GM18498 (cell line): ENCODE measurements at regions not wholly inside any gene's neighbourhood (a gene's known extent, or its start where the extent isn't known, plus 50 kb on each side); places are given as distances from the start of the nearest gene placed in this dataset.
"Not testable (repeated sequence)": the region's sequence is repeated elsewhere in the genome, so short reads cannot be mapped to it uniquely, and the experiment has no call there.

ENCODE experiments used
- ATAC-seq: cut with Tn5 transposase; IDR thresholded peaks from one replicate; pipeline ENCODE4 v1.9.1; 2021; ENCODE audit warnings: mild to moderate bottlenecking, moderate library complexity; ENCODE audit not compliant: unreplicated experiment

GRCh38 chr1:57623039-57623790 is 199.4 kb upstream of the DAB1 start:
- ATAC-seq = no peak

- no peak for ATAC-seq
Measured at GRCh38 chr1:57621776-57622175, 197.9 kb upstream of the DAB1 start.

DNA sequence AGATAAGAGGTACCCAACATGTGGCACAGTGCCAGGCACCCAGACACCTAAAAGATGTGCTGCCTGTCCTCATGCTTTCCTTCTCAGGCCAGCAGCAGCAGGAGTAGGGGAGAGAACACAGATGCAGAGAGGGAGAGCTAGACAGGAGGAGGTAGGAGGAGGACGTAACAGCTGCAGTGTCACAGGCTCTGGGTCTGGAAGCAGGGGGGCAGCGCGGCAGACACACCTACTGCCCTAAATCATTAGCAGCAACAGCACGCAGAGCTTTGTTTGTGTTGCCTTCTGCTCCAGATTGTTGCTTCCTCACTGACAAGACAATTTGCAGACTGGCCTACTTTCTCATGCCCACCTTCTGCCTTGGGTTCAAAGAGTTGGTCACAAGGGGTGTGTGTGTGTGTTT is 196.7 kb upstream of the DAB1 start:
- no peak for ATAC-seq

GRCh38 chr1:57616921-57617320 is 193.1 kb upstream of the DAB1 start:
- ATAC-seq = no peak

GRCh38 chr1:57615956-57616355 is 192.1 kb upstream of the DAB1 start:
- ATAC-seq = no peak

GRCh38 chr1:57612833-57613232 is 189.0 kb upstream of the DAB1 start:
- ATAC-seq = no peak

DNA sequence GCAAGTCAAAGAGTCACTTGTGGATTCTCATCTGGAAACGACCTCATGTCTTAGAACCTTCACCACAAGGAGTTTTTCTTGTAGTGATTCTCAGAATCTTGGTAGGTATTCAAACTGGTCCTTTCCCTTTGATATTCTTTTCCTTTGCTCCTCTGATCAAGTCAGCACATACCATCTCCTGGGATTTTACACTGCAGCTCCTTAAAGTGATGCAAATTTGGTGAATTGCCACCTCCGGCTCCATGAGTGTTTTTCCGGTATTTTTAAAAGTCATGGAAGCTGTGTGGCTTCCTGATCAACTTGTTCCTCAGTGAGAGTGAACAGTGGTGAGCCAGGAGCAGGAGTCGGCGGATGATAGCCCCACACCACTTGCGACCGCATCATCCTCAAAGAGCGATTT is 182.1 kb upstream of the DAB1 start:
- no peak for ATAC-seq

- ATAC-seq = no peak
Measured at GRCh38 chr1:57603696-57604095, 179.8 kb upstream of the DAB1 start.

DNA sequence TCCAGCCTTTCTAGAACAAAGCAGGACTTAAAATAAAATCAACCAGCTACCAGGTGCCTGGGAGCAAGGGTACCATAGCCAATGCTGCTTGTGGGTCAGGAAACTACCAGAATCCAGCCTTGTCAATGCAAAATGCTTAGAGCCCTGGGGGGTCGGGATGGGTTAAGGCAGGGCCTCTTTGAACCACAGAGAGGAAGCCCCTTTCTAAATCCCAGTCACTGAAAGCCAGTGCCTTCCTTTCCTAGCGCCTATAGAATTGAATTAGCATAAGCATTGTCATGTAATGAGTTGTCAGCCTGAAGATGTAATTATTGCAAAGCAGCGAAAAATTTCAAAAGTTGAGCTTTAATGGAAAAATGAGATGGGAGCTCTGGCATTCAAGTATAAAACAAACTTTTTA is 176.6 kb upstream of the DAB1 start:
- no peak for ATAC-seq

DNA sequence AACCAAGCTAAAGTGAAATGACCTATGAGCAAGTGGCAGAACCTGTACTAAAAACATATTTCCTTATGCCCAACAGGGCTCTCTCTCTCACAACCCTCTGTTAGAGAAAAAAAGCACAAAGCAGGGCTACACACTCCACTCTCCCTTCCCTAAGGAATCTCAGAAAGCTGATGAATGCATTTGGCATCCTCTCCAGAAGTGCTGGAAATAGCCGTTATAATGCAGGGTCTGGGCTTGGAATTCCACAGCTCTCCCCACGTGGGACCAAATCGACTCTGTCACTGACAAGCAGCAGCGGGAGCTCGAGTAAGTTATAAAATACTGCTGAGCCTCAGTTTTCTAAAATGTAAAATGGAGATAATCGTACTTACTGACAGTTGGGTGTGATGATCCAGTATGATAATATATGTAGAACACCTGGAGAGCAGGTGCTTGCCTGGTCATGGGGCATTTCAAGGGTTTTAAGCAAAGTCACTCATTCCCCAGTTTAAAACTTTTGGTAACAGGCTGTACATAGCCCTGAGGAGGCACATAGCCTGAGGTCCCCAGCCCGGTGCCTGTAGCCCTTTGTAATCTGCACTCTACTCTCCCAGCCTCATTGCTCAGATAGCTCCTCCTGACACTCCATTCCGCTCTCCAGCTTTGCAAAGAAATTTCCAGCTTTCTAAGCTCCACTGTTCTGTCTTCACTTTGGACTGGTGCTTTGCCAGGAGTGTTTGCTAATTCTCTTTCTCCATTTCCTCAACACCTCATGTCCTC is 175.6 kb upstream of the DAB1 start:
- ATAC-seq = no peak

GRCh38 chr1:57597036-57597435 is 173.2 kb upstream of the DAB1 start:
- no peak for ATAC-seq

- ATAC-seq = no peak
Measured at GRCh38 chr1:57594002-57594401, 170.1 kb upstream of the DAB1 start.

DNA sequence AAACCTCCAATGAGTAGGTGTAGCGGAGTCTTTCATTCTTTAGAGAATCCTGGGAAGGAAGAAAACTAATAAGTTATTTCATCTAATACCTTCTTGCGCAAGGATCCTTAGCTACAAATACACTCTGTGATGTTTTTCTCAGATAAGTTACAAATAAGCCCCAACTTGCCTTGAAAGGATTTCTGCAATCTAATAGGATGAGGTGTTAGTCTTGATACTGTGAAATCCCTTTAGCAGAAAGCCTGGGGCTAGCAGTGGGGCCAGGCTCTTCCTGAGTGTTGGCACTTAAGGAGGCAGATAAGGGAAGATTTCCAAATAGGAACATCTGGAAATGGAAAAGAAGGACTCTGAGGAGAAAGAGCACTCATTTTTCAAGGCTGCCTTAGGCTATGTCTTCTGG is 168.0 kb upstream of the DAB1 start:
- no peak for ATAC-seq

- ATAC-seq = no peak
Measured at GRCh38 chr1:57590978-57591377, 167.1 kb upstream of the DAB1 start.

DNA sequence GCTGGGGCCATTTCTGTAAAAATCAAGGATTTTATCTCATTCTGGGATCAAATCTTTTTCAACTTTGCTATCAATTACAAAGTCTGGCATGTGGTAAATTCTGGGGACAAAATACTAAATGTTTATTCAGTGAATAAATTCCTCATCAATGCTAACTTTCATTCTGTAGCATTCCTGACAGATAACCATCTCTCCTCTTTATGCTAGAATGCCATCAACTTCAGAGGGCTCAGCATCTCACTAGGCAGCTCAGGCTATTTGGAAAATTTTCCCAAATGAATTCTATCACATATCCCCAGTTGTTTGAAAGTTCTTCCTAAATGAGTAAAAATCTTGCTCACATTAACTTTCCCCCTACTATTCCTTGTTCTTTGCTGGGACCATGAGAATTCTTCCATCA is 163.0 kb upstream of the DAB1 start:
- no peak for ATAC-seq

- ATAC-seq = no peak
Measured at GRCh38 chr1:57578680-57579079, 154.8 kb upstream of the DAB1 start.

DNA sequence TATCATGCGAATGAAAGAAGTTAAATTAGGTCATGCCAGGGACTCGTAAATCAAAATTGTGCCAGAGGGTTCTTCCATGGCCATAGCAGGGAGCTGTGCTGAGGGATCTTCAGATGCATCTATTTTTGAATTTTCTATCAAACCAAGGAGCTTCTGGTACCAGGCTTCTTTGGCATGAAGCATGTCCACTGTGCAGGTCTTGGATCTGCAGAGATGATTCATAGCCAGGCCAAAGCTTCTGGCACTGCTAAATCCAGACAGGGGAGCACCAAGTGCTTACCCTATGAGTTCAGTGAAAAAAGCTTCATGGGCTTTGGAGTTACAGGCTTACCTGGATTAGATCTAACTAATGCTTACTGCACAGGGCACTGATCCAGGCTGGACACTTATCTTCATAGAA is 154.2 kb upstream of the DAB1 start:
- ATAC-seq = no peak

GRCh38 chr1:57576756-57577155 is 152.9 kb upstream of the DAB1 start:
- ATAC-seq = no peak

- ATAC-seq = no peak
Measured at GRCh38 chr1:57572016-57572415, 148.2 kb upstream of the DAB1 start.

- not testable (repeated sequence) for ATAC-seq
Measured at GRCh38 chr1:57558066-57558465, 134.2 kb upstream of the DAB1 start.

DNA sequence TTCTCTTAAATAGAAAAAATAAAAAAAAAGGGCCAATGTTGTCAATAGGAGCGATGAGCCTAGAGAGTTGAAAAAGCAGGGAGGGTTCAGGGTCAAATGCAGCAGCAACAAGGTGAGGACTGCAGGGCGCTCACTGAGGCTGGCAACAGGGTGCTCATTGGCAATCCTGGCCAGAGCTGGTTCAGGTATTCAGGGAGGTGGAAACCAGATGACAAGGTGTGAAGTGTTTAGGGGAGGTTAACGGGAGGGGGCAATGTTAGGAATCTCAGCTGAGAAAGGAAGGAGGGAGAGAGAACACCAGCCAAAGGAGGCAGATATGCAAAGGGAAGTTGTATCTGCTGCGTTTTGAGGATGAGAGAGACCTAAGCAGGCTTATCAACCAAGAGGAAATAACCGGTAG is 129.8 kb upstream of the DAB1 start:
- no peak for ATAC-seq

DNA sequence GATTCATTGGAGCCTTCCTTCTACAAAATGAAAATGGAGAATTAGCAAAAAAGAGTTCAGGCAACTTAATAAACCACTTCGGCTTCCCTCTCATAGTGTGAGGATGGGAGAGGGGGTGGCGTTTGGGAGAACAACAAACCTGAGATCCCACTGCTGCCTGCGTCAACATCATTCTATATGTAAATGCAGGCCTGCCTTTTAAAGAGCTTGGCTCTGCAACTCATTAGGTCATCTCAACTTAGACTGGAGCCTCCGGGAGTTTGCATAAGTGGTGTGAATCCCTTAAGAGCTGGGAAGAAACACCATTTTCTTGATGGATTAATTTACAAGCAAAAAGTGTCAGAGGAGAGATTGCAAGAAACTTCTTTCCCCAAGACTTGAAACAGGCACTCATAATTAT is 127.6 kb upstream of the DAB1 start:
- no peak for ATAC-seq

- ATAC-seq = peak; percentile 72
Measured at GRCh38 chr1:57550092-57550491, 126.2 kb upstream of the DAB1 start.
